NCI-H345 (cell line): ENCODE measurements at regions not wholly inside any gene's neighbourhood (a gene's known extent, or its start where the extent isn't known, plus 50 kb on each side); places are given as distances from the start of the nearest gene placed in this dataset.
"Not testable (repeated sequence)": the region's sequence is repeated elsewhere in the genome, so short reads cannot be mapped to it uniquely, and the experiment has no call there.

ENCODE experiments used
- DNase-seq: peaks from one replicate; lab custom pipeline; 2025; lab: John Stamatoyannopoulos, UW

DNA sequence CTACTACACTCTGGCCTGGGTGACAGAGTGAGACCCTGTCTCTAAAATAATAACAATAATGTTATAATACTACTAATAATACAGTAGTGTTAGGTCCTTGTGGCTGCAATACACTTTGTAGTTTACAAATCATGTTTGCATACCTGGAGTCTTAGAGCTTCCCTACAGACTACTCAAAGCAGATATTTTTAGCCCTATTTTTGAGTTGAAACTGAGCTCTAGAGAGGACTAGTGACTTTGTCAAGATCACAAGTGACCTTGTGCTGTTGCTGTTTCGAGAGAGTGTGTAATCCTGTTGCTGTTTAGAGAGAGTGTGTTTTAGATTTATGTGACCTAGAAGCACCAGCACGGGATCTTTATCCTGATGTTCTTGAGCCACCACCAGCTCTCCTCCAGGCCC is 105.3 kb upstream of the RNU6-1 start:
- DNase-seq = no peak

DNA sequence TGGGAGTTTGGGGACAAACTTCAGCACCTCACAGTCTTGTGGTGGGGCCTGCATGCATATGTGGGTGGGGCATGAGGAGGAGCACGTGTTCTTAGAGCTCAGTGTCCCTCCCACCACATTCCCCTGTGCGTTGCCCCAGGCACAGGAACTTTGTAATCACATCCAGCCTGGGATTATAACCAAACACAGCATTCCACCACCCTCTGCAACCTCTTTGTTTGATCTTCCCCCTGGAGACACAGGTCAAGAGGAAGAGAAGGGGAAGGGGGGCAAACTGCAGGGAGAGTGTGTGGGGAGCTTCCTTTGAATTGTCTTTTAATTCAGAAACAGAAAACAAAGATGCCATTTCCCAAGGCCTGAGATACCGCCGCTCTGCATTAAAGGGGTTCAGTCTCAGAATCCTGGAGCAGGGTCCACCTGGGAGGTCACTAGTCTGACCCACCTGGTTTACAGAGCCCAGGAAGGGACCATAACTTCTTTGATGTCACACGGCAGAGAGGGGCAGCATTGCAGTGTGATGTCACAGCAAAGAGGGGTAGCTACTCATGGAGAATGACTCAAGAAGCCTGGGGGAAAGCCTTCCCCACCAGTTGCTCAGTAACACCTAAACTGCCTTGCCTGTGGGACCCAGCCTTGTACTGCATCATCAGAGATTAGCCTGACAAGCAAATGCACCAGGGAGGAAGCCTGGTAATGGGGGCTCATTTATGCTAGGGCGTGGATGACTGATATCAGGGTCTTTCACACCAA is 106.3 kb upstream of the RNU6-1 start:
- DNase-seq = no peak

DNA sequence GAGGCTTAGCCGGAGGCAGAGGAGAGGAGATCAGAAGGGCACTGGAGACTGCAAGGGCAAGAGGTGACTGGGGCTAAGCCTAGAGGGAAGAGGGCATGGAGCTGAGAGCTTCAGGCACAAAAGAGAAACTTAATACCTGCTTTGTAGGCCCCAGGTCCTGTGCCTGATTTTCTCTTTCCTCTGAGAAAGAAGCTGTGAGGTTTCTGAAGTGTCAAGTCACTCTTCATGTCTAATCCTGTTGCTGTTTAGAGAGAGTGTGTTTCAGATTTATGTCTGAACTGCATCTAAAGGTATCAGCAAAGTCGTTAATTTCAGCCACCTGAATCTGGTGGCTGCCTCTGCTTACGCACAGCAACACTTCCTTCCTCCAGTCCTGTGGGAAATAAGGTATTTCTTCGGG is 106.9 kb upstream of the RNU6-1 start:
- no peak for DNase-seq

DNA sequence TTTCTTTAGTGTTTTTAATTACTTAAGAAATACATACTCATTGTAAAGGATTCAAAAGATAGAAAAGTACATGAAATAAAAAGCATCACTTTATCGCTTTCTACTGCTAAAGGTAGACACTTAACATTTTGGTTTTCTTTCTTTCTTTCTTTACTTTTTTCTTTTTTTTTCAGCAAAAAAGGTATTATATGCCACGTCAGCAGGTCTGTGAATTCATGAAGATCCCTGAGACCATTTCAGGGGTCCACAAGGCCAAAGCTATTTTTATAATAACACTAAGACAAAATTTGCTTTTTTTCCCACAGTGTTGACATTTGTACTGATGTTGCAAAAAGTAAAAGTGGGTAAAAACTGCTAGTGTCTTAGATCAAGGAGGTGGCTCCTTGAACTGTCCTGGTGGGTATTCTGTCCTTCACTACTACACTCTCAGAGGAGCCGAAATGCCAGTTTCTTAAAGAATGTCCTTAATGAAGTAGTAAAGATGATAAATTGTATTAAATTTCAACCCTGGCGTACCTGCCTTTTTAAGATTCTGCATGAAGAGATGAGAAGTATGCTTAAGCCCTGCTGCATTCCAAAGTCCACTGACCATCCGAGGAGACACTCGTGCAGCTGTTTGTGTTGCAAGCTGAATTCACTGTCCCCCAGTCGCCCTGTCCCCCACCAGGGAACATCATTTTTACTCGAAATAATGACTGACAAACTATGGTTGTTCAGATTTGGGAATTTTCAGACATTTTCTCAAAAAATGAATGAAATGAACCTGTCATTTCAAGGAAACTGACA is 106.7 kb upstream of the PIAS1 start:
- DNase-seq = no peak

DNA sequence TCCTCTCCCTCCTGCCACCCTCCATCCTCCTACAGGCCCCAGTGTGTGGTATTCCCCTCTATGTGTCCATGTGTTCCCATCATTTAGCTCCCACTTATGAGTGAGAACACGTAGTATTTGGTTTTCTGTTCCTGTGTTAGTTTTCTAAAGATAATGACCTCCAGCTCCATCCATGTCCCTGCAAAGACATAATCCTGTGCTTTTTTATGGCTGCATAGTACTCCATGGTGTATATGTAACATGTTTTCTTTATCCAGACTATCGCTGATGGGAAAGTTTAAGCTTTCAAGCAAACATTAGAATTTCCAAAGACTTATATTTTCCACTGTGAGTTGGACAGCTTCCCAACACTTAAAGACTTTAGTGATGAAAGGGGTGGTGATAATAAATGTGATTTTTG is 105.9 kb upstream of the PIAS1 start:
- DNase-seq = no peak

DNA sequence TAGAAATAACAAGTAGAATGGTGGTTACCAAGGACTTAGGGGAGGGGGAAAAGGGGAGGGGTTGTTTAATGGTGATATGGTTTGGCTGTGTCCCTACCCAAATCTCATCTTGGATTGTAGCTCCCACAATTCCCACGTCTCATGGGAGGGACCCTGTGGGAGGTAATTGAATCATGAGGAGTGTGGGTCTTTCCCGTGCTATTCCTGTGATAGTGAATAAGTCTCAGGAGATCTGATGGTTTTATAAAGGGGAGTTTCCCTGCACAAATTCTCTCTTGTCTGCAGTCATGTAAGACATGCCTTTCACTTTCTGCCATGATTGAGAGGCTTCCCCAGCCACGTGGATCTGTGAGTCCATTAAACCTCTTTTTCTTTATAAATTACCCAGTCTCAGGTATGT is 102.9 kb upstream of the PIAS1 start:
- not testable (repeated sequence) for DNase-seq

DNA sequence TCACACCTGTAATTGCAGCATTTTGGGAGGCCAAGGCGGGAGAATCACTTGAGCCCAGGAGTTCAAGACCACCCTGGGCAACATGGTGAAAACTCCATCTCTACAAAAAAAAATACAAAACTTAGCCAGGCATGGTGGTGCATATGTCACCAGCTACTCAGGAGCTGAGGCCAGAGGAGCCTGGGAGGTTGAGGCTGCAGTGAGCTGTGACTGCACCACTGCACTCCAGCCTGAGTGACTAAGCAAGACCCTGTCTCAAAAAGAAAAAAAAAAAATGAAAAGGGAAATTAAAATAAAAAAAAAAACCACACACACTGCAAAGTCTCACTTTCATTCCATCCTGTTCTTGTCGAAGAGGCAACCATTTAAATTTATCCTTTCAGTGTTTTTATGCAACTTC is 100.8 kb upstream of the PIAS1 start:
- no peak for DNase-seq

DNA sequence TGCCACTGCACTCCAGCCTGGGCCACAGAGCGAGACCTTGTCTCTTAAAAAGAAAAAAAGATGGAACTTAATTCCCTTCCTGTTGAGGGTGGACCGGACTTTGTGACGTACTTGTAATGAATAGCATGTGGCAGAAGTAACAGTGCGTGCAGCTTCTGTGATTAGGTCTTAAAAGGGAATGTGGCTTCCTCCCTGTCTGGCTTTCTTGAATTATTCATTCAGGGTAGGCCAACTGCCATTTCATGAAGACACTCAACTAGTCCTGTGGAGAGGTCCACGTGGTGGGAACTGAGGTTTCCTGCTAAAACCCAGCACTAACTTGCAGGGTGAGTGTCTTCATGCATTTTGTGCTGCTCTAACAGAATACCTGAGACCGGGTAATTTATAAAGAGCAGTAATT is 98.9 kb upstream of the PIAS1 start:
- DNase-seq = no peak

DNA sequence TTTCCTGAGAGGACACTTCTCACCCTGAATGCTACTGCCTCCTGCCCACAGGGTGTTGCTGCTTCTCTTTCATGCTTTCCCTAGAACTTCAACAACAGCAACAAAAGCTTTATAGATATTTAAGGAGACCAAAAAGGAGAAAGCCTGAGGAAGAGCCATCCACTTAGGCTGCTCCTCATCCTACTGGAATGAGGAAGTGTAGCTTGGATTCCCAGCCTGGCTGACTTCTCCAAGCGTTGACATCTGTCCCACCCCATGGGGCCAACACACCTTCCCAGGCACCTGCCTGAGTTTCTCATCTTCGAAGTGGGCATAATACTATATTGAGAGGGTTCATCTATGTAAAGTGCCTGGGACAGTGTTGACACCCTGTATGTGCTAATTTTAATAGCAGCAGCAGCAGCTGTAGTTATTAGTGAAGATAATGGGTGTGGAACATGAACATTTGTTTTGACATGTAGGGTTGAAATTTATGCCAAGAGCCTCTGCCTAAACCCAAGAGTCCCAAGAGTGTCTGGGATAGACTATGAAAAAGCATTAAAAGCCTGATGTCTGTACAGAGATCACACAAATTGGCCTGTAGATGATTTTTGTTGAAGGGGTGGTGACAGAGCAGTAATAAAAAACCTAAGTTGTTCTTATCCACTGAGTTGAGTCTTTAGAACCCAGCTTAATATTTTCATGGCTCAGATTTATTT is 96.5 kb upstream of the PIAS1 start:
- no peak for DNase-seq

DNA sequence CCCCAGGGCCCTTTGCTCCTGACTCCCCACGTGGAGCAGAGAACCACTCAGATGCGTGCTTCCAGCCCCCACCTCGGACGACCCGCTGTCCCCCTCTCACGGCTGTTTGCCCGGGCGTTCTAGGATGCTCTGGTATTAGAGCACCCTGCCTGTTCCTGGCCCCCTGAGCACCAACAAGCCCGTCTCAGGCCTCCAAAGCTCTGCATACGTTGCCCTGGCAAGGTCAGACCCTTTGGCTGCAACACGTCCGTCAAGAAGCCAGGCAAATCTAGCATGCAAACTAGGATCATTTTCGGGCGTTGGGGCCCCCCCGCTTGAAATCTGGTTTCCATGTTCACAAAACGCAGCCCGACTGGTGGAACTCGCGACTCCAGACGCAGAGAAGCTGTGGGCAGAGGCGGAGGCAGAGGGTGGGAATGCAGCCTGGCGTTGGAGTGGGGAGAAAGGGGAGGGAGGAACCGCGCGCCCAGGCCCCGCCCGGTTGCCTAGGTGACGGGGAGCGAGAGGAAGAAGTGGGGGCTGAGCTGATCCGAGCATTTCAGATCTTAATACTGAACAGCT is 86.2 kb upstream of the PIAS1 start:
- peak; percentile 35 for DNase-seq

DNA sequence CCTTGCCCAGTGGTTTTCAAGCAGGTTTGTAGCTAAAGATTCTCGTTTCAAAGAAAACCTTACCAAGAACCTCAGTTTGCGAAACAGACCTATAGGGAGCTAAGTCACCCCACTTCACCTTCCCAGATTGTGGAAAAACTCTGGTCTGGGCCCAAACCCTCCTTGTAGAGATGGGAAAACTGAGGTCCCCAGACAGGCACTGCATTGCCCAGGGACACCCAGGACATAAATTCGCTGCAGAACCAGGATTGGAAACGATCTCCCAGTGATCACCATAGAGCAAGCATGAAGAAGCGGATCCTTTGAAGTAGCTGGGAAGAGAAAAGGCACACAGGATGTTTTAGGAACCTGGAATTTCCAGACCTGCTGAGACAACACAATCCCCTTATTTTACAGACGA is 85.6 kb upstream of the PIAS1 start:
- DNase-seq = no peak

DNA sequence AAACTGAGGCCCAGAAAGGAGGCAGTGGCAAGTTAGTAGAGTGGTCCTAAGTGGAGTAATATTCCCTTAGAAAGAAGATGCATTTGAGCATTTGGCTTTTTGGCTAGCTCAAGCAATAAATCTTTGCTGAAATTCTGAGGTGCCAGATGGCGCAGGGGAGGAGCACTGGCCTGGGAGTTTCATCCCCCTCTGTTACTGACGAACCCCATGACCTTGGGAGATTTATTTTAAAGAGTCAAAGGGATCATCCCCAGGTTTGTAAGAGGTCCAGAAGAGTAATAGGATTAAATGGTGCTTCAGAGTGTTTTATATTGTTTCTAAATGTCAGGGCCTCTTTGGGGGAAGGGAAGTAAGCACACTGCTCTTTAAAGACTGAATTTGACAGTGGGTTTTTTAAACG is 85.1 kb upstream of the PIAS1 start:
- no peak for DNase-seq

DNA sequence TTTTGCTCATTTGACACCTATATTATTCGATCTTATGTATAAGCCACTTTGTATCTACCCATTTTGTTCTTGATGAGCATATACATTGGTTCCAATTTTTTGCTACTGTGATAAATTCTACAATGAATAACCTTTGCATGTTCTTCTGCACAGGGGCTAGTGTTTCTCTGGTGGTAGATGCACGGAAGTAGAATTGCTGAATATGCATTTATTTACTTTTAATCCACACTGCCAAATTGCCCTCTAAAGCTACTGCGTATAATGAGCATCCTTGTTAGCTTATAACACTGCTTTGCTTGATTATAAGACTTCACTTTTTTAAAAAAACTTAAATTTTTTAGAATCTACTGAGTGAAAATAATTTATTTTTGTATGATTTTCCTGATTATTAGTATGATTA is 84.2 kb upstream of the PIAS1 start:
- DNase-seq = no peak

DNA sequence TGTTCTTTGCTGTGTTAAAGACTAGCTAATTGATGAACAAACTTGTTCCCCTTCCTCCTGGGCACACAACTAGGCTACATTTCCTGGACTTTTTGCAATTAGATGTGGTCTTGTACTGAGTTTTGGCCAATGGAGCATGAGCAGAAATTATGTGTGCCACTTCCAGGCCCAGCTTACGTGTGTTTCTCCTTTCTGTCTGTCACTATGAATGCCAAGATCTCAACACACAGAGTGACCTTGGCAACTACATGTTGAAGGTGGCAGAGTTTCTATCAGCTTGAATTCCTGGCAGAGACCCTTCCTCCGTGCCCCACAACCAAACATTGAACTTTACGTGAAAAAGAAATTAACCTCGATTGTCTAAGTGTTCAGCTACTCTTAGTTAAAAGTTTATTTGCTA is 81.7 kb upstream of the PIAS1 start:
- DNase-seq = no peak

DNA sequence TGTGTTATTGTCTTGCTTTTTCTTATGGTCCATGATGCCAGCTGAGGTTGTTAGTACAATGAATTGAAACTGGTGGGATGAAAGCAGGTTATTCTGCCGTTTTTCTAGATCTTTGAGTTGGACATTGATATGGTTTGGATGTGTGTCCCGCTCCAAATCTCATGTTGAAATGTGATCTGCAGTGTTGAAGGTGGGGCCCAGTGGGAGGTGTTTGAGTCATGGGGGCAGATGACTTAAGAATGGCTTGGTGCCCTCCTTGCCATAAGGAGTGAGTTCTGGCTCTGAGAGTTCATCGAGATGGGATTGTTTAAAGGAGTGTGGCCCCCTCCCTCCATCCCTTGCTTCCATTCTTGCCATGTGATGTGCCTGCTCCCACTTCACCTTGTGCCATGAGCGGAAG is 80.3 kb upstream of the PIAS1 start:
- no peak for DNase-seq

DNA sequence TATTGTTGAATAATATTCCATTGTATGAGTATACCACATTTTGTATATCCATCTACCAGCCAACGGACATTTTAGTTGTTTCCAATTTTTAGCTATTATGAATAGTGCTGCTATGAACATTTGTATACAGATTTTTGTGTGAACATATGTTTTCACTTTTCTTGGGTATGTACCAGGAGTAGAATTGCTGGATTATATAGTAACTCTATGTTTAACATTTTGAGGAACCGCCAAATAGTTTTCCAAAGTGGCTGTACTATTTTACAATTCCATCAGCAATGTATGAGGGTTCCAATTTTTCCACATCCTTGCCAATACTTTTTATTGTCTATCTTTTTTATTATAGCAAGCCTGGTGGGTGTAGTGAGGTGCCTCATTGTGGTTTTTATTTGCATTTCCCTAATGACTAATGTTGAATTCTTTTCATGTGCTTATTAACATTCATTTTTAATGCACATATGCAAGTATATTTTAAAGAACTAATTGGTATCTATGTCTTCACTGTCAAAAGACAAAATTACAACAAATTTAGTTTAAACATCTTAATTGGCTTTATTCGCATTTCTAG is 77.5 kb upstream of the PIAS1 start:
- no peak for DNase-seq

DNA sequence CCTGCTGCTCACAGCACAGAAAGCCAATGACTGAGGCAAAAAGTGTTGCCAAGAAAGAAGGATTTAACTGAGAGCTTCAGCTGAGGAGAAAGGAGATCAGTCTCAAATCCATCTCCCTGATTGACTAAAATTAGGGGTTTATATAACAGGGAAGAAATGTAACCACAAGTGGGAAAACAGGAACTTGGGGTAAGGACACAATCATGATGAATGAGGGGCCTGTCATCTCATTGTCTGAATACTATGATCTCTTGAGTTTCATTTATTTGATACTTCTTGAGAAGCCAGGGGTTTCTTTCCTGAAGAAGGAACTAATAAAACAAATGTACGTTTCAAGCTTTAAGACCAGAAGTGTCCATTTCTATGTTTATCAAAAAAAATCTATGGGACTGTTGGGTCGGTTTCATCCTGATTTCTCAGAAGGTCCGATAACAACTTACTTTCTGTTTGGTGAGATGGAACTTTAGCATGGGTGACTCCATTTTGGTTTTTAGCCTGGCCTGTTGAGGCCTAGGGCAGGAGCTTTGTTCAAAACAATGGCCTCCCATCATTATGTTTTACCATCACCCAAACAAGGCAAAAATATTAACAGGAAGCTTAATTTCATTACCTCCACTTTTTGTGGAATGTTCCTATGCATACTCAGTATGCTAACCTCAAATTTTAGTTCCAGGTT is 76.6 kb upstream of the PIAS1 start:
- no peak for DNase-seq

DNA sequence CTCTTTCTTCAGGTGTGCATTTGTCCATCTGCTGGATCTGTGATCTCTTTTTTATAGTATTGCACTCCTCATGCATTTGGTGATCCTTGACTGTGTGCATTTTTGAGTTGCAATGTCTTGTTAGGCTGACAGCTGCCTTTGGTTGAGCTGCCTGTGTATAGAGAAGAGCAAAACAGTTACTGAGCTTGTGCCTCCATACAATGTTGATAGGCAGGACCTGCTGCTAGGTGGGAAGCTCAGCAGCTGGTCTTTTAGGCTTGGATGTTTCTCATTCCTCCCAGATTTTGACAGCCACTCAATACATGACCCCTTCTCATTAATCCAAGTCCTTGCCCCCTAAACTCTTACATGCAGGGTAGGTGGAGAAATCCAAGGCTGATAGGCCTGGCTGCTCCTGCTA is 74.8 kb upstream of the PIAS1 start:
- DNase-seq = no peak

DNA sequence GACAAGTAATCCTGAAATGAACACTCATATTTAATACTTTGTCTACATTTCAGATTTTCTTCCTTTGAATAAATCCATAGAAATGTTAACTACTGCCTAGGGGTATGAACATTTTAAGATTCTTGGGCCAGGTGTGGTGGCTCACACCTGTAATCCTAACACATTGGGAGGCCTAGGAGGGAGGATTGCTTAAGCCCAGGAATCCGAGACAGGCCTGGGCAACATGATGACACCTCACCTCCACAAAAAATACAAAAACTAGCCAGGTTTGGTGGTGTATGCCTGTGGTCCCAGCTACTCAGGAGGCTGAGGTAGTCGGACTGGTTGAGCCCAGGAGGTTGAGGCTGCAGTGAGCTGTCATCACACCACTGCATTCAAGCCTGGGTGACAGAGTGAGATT is 73.9 kb upstream of the PIAS1 start:
- DNase-seq = no peak

DNA sequence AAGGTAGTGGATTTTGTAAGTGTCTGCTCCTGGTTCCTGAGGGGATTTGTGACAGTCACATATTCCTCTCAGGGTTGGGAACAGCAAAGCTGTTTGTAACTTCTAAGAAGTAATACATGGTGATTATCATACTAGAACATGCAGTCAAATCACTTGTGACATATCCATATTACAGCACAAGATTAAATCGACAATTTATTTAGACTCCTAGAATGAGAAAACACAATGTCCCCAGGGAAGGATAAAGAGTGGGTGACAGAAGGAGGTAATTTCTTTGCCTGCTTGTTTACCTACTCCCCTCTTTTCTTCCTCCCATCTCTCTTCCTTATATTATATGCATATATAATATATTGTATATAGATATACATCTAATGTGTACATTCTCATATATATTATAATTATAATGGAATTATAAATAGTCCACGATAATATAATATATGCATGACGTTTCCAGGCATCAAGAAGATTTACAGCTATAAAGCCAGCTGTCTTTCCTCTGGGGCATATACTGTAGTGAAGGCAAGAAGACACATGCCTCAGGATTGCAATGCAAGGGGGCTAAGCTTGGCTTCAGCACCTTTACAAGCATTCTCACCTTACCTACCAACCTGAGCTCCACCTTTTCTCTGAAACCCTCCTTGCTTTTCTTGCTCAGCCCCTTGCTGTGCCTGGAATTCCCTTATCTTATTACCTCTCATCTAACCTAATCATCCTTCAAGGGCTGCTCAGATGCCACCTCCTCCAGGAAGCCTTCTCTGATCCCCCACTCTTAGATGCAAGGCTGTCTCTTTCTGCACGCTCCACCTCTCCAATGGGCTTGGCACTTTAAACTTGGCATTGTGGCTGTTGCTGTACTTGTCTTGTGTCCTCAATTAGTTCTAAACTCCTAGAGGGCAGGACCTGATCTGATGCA is 73.1 kb upstream of the PIAS1 start:
- no peak for DNase-seq

DNA sequence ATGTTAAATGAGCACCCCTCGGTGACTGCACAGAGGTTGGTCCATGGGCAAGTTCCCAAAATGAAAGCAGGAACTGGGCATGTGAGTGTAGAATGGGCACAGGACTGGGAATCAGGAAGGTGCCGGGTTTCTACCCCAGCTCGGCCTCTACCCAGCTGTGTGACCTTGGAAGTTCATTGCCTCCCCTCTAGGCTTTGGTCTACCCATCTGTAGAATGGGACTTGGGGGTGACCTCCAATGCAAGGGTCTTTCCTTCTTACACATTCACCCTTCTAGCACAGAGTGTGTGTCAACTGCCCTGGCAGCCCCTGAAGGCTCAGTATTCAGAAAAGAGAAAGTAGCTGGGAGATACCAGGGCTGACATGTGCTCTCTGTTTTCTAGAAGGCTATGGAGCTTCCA is 72.3 kb upstream of the PIAS1 start:
- no peak for DNase-seq
